ENCODE measurements at regions not wholly inside any gene's neighbourhood (a gene's known extent, or its start where the extent isn't known, plus 50 kb on each side); places are given as distances from the start of the nearest gene placed in this dataset.

DNA sequence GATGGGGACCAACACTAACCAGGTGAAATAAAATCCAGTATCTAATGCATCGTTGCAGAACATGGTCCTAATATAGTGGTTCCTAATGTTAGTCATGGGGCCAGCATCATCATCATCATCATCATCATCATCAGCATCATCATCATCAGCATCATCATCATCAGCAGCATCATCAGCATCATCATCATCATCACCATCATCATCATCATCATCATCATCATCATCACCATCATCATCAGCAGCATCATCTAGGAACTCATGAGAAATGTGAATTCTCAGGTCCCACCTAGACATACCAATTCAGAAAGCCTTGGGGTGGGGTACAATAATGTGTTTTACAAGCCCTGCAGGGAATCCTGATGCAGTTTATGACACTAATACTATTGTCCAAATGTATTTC, 179.4 kb upstream of the LRRN1 start:
- Histone ChIP-seq H3K9me3 (no peaks in the 10 kb centered on the region), H3K4me3 (ENCODE audit: low read depth, low read length) (no peak overlapping the region), H3K27me3 (no peaks in the 10 kb centered on the region), H3K36me3 (no peaks in the 10 kb centered on the region), H3K4me1 (no peaks in the 10 kb centered on the region)
- DNase-seq: no peak
- no peak for TF ChIP-seq CTCF (IDR thresholded peaks at IDR 0.05; ENCODE audit: low read depth, low read length)

DNA sequence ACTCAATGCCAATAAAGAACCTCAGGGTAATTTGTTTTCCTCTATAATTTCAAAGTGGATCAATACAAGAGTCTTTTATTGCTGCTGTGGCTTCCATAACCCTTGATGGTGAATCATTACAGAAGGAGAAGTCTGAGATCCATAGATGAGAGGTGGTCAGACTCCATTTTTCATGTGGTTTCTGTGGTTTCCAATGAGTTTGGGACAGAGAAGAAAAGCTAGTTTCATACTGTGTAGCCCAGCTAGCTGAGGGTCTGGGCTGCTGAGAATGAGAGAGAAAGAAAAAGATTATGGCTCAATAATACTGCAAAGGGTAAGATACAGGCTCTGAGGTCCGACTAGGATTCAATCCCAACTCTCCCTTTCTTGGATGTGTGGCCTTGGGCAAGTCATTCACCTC, 180.6 kb upstream of the LRRN1 start:
- TF ChIP-seq CTCF (IDR thresholded peaks at IDR 0.05; ENCODE audit: low read depth, low read length): no peak
- Histone ChIP-seq H3K36me3 (no peaks in the 10 kb centered on the region), H3K4me1 (no peaks in the 10 kb centered on the region), H3K9me3 (no peaks in the 10 kb centered on the region), H3K4me3 (ENCODE audit: low read depth, low read length) (no peak overlapping the region), H3K27me3 (no peaks in the 10 kb centered on the region)
- DNase-seq: no peak

- H3K36me3 ChIP-seq: no peaks in the 10 kb centered on the region
- H3K4me3 ChIP-seq (ENCODE audit: low read depth, low read length): no peak overlapping the region
- DNase-seq: no peak
- no peaks in the 10 kb centered on the region for H3K4me1 ChIP-seq
- no peak for TF ChIP-seq CTCF (IDR thresholded peaks at IDR 0.05; ENCODE audit: low read depth, low read length)
- no peaks in the 10 kb centered on the region for H3K27me3 ChIP-seq
- H3K9me3 ChIP-seq: no peaks in the 10 kb centered on the region
Observed at GRCh38 chr3:3615533-3615932, 183.7 kb upstream of the LRRN1 start.

DNA sequence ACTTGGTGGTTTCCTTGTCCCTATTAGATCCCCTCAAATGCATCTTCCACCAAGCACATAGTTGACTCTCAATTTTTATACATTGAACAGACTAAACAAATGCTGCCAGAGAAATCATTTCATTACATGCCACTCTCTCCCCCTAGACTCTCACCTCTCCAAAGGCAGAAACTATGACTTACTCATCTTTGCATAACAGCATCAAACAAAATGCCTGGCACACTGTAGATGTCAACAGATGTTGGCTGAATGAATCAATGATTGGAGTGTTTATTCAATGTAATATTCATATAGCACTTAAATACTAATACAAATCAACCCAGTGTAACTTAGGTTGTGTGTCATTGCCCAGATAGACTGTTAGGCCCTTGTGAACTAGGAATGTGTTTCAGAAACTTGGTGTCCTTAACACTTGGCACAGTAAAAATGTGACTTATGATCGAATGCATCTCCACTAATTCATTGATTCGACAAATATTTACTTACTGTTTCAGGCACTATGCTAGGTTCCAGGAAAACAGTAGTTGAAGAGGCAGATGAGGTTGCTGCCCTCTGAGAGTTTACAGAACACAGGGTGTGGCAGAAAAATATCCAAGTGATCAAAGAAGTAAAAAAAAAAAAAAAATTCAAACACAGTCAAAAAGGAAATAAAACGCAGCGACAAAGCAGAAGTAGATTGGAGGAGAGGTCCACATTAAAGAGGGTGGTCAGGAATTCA, 188.5 kb upstream of the LRRN1 start:
- no peaks in the 10 kb centered on the region for H3K4me1 ChIP-seq
- no peak overlapping the region for H3K4me3 ChIP-seq (ENCODE audit: low read depth, low read length)
- TF ChIP-seq CTCF (IDR thresholded peaks at IDR 0.05; ENCODE audit: low read depth, low read length): no peak
- no peaks in the 10 kb centered on the region for H3K9me3 ChIP-seq
- no peaks in the 10 kb centered on the region for H3K36me3 ChIP-seq
- no peak for DNase-seq
- H3K27me3 ChIP-seq: no peaks in the 10 kb centered on the region

DNA sequence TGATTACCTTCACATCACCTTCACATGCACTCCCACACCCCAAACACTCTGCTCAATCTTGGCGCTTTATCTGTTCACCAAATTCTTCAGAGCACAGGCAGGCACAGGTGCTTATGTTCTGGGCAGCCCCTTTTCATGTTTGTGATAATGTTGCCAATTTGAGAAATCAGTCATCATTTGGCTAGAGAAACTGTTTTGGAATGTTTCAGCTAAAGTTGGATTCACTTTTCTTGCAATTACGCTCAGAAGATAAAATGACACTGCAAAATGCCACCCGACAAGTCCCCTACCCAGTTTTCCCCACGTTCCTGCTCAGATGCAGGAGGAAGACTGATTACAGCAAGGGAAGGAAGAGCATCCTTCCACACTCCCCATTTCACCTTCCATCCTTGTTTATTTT, 192.9 kb upstream of the LRRN1 start:
- no peak for DNase-seq
- TF ChIP-seq CTCF (IDR thresholded peaks at IDR 0.05; ENCODE audit: low read depth, low read length): no peak
- no peaks in the 10 kb centered on the region for H3K9me3 ChIP-seq
- H3K4me3 ChIP-seq (ENCODE audit: low read depth, low read length): no peak overlapping the region
- no peaks in the 10 kb centered on the region for H3K4me1 ChIP-seq
- H3K27me3 ChIP-seq: no peaks in the 10 kb centered on the region
- no peaks in the 10 kb centered on the region for H3K36me3 ChIP-seq

DNA sequence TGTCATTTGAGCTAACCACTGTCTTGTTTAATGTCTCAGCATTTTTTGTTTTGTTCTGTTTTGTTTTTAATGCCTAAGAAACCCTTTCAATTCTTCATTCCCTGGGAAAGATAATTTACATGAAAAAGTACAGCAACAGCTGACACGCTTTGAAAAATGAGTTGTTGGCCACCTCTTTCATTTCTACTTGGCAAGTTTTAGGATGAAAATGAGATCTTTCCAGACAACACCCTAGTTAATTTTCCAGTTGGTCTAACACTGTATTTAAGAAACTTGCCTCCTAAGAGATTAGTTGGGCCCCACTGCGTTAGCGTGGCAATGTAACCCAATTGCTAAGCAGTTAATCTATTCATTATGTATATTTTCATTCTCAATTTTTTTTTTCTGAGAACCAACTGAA, 194.0 kb upstream of the LRRN1 start:
- H3K4me3 ChIP-seq (ENCODE audit: low read depth, low read length): no peak overlapping the region
- no peaks in the 10 kb centered on the region for H3K4me1 ChIP-seq
- H3K9me3 ChIP-seq: no peaks in the 10 kb centered on the region
- no peaks in the 10 kb centered on the region for H3K27me3 ChIP-seq
- DNase-seq: no peak
- no peak for TF ChIP-seq CTCF (IDR thresholded peaks at IDR 0.05; ENCODE audit: low read depth, low read length)
- H3K36me3 ChIP-seq: no peaks in the 10 kb centered on the region
